GM23338 (cell line): ENCODE measurements at regions not wholly inside any gene's neighbourhood (a gene's known extent, or its start where the extent isn't known, plus 50 kb on each side); places are given as distances from the start of the nearest gene placed in this dataset.

ENCODE experiments used
- ATAC-seq: fragments of 200-7000 bp; cut with Tn5 transposase; 3 replicates; pipeline ENCODE4 v1.9.1; 2020
- DNase-seq: peaks from one replicate; pipeline ENCODE4 v3.0.0-alpha.2; 2015; ENCODE audit warnings: low spot score
- H2AFZ ChIP-seq: fragments of 200-600 bp; sonication (generic); 2 replicates; pipeline ENCODE4 v1.8.0; 2016; ENCODE audit warnings: antibody characterized with exemption, mild to moderate bottlenecking, moderate library complexity
- H3F3A ChIP-seq: fragments of 200-600 bp; sonication (generic); replicated peaks from 2 replicates; pipeline ENCODE4 v1.8.0; 2017; ENCODE audit warnings: antibody characterized with exemption, mixed run types, low read depth
- H3K27ac ChIP-seq: fragments of 200-600 bp; sonication (generic); 2 replicates; pipeline ENCODE4 v1.6.1; 2016; ENCODE audit warnings: low read depth
- H3K27me3 ChIP-seq: fragments of 200-600 bp; sonication (generic); 2 replicates; pipeline ENCODE4 v1.8.0; 2016; ENCODE audit warnings: mild to moderate bottlenecking, mixed run types, moderate library complexity; ENCODE audit not compliant: insufficient read depth
- H3K36me3 ChIP-seq: fragments of 200-600 bp; sonication (generic); 2 replicates; pipeline ENCODE4 v1.8.0; 2016; ENCODE audit warnings: mild to moderate bottlenecking; ENCODE audit not compliant: insufficient read depth
- H3K4me1 ChIP-seq: fragments of 200-600 bp; sonication (generic); 2 replicates; pipeline ENCODE4 v1.8.0; 2016; ENCODE audit warnings: mild to moderate bottlenecking, moderate library complexity; ENCODE audit not compliant: insufficient read depth
- H3K4me2 ChIP-seq: fragments of 200-600 bp; sonication (generic); 2 replicates; pipeline ENCODE4 v1.7.1; 2017; ENCODE audit warnings: mixed run types
- H3K4me3 ChIP-seq: fragments of 200-600 bp; sonication (generic); 2 replicates; pipeline ENCODE4 v1.6.1; 2016; ENCODE audit warnings: mixed run types
- H3K79me2 ChIP-seq: fragments of 200-600 bp; sonication (generic); replicated peaks from 2 replicates; pipeline ENCODE4 v1.8.0; 2017; ENCODE audit warnings: mild to moderate bottlenecking; ENCODE audit not compliant: insufficient read depth
- H3K9me2 ChIP-seq: fragments of 200-600 bp; sonication (generic); 2 replicates; pipeline ENCODE4 v1.8.0; 2017; ENCODE audit not compliant: insufficient read depth
- H4K20me1 ChIP-seq: fragments of 200-600 bp; sonication (generic); replicated peaks from 2 replicates; pipeline ENCODE4 v1.8.0; 2017; ENCODE audit warnings: mild to moderate bottlenecking; ENCODE audit not compliant: insufficient read depth
- H3K27ac Mint-ChIP-seq: 2 replicates; pipeline ENCODE4 v1.8.0; 2020; ENCODE audit warnings: inconsistent platforms, mild to moderate bottlenecking, moderate library complexity, mixed read lengths
- H3K27me3 Mint-ChIP-seq: 3 replicates; pipeline ENCODE4 v1.8.0; 2022; ENCODE audit warnings: low read depth, mild to moderate bottlenecking, moderate library complexity, mixed read lengths, inconsistent platforms; ENCODE audit not compliant: insufficient read depth, poor library complexity
- H3K36me3 Mint-ChIP-seq: 3 replicates; pipeline ENCODE4 v1.8.0; 2021; ENCODE audit warnings: low read depth, mild to moderate bottlenecking, inconsistent platforms, moderate library complexity, mixed read lengths
- H3K4me1 Mint-ChIP-seq: 3 replicates; pipeline ENCODE4 v1.8.0; 2020; ENCODE audit warnings: mild to moderate bottlenecking, inconsistent platforms, mixed read lengths
- H3K4me3 Mint-ChIP-seq: 3 replicates; pipeline ENCODE4 v1.8.0; 2021; ENCODE audit warnings: moderate library complexity, mild to moderate bottlenecking, inconsistent platforms, mixed read lengths
- H3K9me3 Mint-ChIP-seq: 3 replicates; pipeline ENCODE4 v1.8.0; 2020; ENCODE audit warnings: moderate library complexity, mild to moderate bottlenecking, inconsistent platforms, mixed read lengths
- CREB1 ChIP-seq: fragments of 250-450 bp; sonication (Bioruptor Pico); IDR thresholded peaks from 2 replicates; pipeline ENCODE4 v1.5.0; 2020; ENCODE audit warnings: low read depth, mild to moderate bottlenecking, moderate library complexity
- EZH2 ChIP-seq: fragments of 200-600 bp; sonication (generic); IDR thresholded peaks from one replicate; pipeline ENCODE4 v1.8.0; 2017; ENCODE audit warnings: antibody characterized with exemption, mild to moderate bottlenecking, low read depth; ENCODE audit not compliant: unreplicated experiment
- EZH2phosphoT487 ChIP-seq: fragments of 200-600 bp; sonication (generic); IDR thresholded peaks from one replicate; pipeline ENCODE4 v1.8.1; 2018; ENCODE audit warnings: antibody characterized with exemption; ENCODE audit not compliant: unreplicated experiment
- NANOG ChIP-seq: IDR thresholded peaks from 2 replicates; pipeline ENCODE4 v1.6.1; 2016; ENCODE audit warnings: antibody characterized with exemption, borderline replicate concordance
- POLR2AphosphoS5 ChIP-seq: IDR thresholded peaks from 2 replicates; pipeline ENCODE4 v1.6.1; 2016; ENCODE audit warnings: antibody characterized with exemption, low read depth
- STAT1 ChIP-seq: IDR thresholded peaks from one replicate; pipeline ENCODE4 v1.6.1; 2016; ENCODE audit warnings: antibody characterized with exemption; ENCODE audit not compliant: unreplicated experiment
- ZNF114 ChIP-seq: fragments of 250-450 bp; sonication (Bioruptor Pico); IDR thresholded peaks from 2 replicates; pipeline ENCODE4 v1.5.0; 2020; ENCODE audit warnings: mild to moderate bottlenecking, moderate library complexity
- TF ChIP-seq, protein P1 (sequence below), 2 experiments: fragments of 200-600 bp in 1 of 2; sonication (generic) in 1 of 2; conservative IDR thresholded peaks; 2 replicates each; pipeline versions ENCODE4 v1.5.1 to v1.6.1; 2016 to 2017; ENCODE audit warnings: antibody characterized with exemption in 2 of 2, low read depth in 2 of 2, mild to moderate bottlenecking in 2 of 2, moderate library complexity in 1 of 2
- TF ChIP-seq, protein P2 (sequence below): IDR thresholded peaks from one replicate; pipeline ENCODE4 v1.6.1; 2018; ENCODE audit warnings: antibody characterized with exemption; ENCODE audit not compliant: unreplicated experiment
- TF ChIP-seq, protein P3 (sequence below): fragments of 250-450 bp; sonication (Bioruptor Pico); IDR thresholded peaks from 2 replicates; pipeline ENCODE4 v1.5.0; 2020; ENCODE audit warnings: mild to moderate bottlenecking, moderate library complexity
- TF ChIP-seq, protein P4 (sequence below): IDR thresholded peaks from 2 replicates; pipeline ENCODE4 v1.6.1; 2016; ENCODE audit warnings: antibody characterized with exemption

DNA sequence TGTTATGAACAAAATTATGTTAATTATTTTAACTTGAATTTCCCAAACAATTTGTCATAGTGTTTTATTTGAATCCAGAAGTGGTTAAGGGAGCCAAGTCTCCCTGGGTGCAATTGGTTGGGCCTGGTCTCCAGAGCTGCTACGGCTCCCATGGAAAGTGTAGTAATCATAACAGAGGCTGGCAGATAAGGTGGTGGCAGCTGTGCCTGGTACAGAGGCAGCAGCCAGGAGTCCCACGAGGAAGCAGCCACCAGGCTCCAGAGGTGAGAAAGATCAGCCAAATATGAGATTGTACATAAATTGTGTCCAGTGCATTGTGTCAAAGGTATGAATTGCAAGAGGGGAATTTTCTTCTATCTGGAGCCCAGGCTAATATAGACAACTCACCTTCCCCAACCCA, 368.9 kb upstream of the PTBP2 start (continued):
- TF ChIP-seq, protein P1, sequence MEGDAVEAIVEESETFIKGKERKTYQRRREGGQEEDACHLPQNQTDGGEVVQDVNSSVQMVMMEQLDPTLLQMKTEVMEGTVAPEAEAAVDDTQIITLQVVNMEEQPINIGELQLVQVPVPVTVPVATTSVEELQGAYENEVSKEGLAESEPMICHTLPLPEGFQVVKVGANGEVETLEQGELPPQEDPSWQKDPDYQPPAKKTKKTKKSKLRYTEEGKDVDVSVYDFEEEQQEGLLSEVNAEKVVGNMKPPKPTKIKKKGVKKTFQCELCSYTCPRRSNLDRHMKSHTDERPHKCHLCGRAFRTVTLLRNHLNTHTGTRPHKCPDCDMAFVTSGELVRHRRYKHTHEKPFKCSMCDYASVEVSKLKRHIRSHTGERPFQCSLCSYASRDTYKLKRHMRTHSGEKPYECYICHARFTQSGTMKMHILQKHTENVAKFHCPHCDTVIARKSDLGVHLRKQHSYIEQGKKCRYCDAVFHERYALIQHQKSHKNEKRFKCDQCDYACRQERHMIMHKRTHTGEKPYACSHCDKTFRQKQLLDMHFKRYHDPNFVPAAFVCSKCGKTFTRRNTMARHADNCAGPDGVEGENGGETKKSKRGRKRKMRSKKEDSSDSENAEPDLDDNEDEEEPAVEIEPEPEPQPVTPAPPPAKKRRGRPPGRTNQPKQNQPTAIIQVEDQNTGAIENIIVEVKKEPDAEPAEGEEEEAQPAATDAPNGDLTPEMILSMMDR (conservative IDR thresholded peaks at IDR 0.05; ENCODE audit: low read depth in 2 of 2): no peak
- no peak for TF ChIP-seq POLR2AphosphoS5
- TF ChIP-seq EZH2phosphoT487: no peak
- no peak for TF ChIP-seq NANOG
- TF ChIP-seq STAT1: no peak
- no peak for TF ChIP-seq EZH2
- TF ChIP-seq, protein P2, sequence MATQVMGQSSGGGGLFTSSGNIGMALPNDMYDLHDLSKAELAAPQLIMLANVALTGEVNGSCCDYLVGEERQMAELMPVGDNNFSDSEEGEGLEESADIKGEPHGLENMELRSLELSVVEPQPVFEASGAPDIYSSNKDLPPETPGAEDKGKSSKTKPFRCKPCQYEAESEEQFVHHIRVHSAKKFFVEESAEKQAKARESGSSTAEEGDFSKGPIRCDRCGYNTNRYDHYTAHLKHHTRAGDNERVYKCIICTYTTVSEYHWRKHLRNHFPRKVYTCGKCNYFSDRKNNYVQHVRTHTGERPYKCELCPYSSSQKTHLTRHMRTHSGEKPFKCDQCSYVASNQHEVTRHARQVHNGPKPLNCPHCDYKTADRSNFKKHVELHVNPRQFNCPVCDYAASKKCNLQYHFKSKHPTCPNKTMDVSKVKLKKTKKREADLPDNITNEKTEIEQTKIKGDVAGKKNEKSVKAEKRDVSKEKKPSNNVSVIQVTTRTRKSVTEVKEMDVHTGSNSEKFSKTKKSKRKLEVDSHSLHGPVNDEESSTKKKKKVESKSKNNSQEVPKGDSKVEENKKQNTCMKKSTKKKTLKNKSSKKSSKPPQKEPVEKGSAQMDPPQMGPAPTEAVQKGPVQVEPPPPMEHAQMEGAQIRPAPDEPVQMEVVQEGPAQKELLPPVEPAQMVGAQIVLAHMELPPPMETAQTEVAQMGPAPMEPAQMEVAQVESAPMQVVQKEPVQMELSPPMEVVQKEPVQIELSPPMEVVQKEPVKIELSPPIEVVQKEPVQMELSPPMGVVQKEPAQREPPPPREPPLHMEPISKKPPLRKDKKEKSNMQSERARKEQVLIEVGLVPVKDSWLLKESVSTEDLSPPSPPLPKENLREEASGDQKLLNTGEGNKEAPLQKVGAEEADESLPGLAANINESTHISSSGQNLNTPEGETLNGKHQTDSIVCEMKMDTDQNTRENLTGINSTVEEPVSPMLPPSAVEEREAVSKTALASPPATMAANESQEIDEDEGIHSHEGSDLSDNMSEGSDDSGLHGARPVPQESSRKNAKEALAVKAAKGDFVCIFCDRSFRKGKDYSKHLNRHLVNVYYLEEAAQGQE: no peak

DNA sequence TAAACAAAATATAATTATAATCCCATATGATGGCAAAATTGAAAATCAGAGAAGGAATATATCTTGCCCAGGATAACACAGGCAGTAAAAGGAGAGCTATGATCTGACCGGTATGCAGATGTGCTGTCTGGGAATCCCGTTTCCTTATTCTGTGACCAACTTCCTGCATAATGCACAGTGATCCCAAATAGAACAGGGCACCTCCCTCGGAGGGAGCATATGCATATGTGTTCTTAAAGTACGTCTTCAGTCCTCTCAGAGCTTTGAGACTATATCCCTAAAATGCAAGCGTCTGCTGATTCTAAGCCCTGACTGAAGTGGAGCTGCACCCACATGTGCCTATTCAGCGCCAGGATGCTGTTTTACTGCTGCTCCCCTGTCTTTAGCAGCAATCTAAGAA, 366.1 kb upstream of the PTBP2 start:
- H2AFZ ChIP-seq: peak overlapping the region; percentile 40; the same call in 1 of the 2 replicates
- TF ChIP-seq EZH2phosphoT487 (no peak), STAT1 (no peak), ZNF114 (CRISPR knock-in tag) (no peak), CREB1 (CRISPR knock-in tag) (no peak), POLR2AphosphoS5 (no peak), NANOG (no peak)
- TF ChIP-seq, protein P3, sequence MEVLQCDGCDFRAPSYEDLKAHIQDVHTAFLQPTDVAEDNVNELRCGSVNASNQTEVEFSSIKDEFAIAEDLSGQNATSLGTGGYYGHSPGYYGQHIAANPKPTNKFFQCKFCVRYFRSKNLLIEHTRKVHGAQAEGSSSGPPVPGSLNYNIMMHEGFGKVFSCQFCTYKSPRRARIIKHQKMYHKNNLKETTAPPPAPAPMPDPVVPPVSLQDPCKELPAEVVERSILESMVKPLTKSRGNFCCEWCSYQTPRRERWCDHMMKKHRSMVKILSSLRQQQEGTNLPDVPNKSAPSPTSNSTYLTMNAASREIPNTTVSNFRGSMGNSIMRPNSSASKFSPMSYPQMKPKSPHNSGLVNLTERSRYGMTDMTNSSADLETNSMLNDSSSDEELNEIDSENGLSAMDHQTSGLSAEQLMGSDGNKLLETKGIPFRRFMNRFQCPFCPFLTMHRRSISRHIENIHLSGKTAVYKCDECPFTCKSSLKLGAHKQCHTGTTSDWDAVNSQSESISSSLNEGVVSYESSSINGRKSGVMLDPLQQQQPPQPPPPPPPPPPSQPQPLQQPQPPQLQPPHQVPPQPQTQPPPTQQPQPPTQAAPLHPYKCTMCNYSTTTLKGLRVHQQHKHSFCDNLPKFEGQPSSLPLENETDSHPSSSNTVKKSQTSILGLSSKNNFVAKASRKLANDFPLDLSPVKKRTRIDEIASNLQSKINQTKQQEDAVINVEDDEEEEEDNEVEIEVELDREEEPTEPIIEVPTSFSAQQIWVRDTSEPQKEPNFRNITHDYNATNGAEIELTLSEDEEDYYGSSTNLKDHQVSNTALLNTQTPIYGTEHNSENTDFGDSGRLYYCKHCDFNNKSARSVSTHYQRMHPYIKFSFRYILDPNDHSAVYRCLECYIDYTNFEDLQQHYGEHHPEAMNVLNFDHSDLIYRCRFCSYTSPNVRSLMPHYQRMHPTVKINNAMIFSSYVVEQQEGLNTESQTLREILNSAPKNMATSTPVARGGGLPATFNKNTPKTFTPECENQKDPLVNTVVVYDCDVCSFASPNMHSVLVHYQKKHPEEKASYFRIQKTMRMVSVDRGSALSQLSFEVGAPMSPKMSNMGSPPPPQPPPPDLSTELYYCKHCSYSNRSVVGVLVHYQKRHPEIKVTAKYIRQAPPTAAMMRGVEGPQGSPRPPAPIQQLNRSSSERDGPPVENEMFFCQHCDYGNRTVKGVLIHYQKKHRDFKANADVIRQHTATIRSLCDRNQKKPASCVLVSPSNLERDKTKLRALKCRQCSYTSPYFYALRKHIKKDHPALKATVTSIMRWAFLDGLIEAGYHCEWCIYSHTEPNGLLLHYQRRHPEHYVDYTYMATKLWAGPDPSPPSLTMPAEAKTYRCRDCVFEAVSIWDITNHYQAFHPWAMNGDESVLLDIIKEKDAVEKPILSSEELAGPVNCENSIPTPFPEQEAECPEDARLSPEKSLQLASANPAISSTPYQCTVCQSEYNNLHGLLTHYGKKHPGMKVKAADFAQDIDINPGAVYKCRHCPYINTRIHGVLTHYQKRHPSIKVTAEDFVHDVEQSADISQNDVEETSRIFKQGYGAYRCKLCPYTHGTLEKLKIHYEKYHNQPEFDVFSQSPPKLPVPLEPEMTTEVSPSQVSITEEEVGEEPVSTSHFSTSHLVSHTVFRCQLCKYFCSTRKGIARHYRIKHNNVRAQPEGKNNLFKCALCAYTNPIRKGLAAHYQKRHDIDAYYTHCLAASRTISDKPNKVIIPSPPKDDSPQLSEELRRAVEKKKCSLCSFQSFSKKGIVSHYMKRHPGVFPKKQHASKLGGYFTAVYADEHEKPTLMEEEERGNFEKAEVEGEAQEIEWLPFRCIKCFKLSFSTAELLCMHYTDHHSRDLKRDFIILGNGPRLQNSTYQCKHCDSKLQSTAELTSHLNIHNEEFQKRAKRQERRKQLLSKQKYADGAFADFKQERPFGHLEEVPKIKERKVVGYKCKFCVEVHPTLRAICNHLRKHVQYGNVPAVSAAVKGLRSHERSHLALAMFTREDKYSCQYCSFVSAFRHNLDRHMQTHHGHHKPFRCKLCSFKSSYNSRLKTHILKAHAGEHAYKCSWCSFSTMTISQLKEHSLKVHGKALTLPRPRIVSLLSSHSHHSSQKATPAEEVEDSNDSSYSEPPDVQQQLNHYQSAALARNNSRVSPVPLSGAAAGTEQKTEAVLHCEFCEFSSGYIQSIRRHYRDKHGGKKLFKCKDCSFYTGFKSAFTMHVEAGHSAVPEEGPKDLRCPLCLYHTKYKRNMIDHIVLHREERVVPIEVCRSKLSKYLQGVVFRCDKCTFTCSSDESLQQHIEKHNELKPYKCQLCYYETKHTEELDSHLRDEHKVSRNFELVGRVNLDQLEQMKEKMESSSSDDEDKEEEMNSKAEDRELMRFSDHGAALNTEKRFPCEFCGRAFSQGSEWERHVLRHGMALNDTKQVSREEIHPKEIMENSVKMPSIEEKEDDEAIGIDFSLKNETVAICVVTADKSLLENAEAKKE: no peak
- TF ChIP-seq, protein P4, sequence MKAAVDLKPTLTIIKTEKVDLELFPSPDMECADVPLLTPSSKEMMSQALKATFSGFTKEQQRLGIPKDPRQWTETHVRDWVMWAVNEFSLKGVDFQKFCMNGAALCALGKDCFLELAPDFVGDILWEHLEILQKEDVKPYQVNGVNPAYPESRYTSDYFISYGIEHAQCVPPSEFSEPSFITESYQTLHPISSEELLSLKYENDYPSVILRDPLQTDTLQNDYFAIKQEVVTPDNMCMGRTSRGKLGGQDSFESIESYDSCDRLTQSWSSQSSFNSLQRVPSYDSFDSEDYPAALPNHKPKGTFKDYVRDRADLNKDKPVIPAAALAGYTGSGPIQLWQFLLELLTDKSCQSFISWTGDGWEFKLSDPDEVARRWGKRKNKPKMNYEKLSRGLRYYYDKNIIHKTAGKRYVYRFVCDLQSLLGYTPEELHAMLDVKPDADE: no peak

More for the DNA sequence above, 366.1 kb upstream of the PTBP2 start:
- H3K4me3 Mint-ChIP-seq: no peak overlapping the region
- H3K27me3 ChIP-seq: no peaks in the 10 kb centered on the region
- H3F3A ChIP-seq: no peaks in the 10 kb centered on the region
- H4K20me1 ChIP-seq: no peaks in the 10 kb centered on the region
- no peaks in the 10 kb centered on the region for H3K9me3 Mint-ChIP-seq
- no peaks in the 10 kb centered on the region for H3K27me3 Mint-ChIP-seq
- no peak overlapping the region for H3K4me3 ChIP-seq
- no peak overlapping the region for H3K27ac Mint-ChIP-seq
- no peaks in the 10 kb centered on the region for H3K4me1 Mint-ChIP-seq
- H3K4me2 ChIP-seq: no peak overlapping the region
- H3K79me2 ChIP-seq: no peaks in the 10 kb centered on the region
- DNase-seq: no peak
- H3K27ac ChIP-seq: no peak overlapping the region
- H3K4me1 ChIP-seq: no peaks in the 10 kb centered on the region; the same call in 1 of the 2 replicates
- no peaks in the 10 kb centered on the region for H3K36me3 ChIP-seq
- ATAC-seq: no peak
- no peaks in the 10 kb centered on the region for H3K36me3 Mint-ChIP-seq
- H3K9me2 ChIP-seq: peaks cover 5% of the 10 kb centered on the region; the same call in 1 of the 2 replicates
